Heart left ventricle (tissue), 13 donors: ENCODE measurements at regions not wholly inside any gene's neighbourhood (a gene's known extent, or its start where the extent isn't known, plus 50 kb on each side); places are given as distances from the start of the nearest gene placed in this dataset.

Experiments
- POLR2A ChIP-seq, 2 donors: fragments of 450-650 bp; IDR thresholded peaks; one replicate each; pipeline ENCODE4 v1.6.1; 2017; ENCODE audit warnings: antibody characterized with exemption in 2 of 2, mild to moderate bottlenecking in 2 of 2, moderate library complexity in 2 of 2
- TF ChIP-seq, protein P1 (sequence below), 12 donors: fragments of 200-600 bp; sonication (generic) in 4 of 12; IDR thresholded peaks; one replicate each; pipeline versions ENCODE4 v1.5.0 to v1.8.0; 2018 to 2022; ENCODE audit warnings: antibody characterized with exemption in 12 of 12, mild to moderate bottlenecking in 5 of 12
- donor health status: ischemic (EF 13 %, LVEDD 7.1; RV severe dilation, severe dysfunction).
- donor health status: DM: no; HTN: yes; CAD: no.
- donor health status: DM: no; HTN: no; CAD: no.
- donor health status: ischemic (EF 25% LVEDD 6.9; RV normal size, moderate dysfunction).
- donor health status: ischemic (EF 25% LVEDD 5.7; RV mildly dilated, moderate dysfunction).
- donor health status: ischemic (EF 35%, LVEDD 5.7; RV mildly dilated, moderate dysfunction).
- donor health status: nonischemic (EF 11% LVEDD 7.7; RV severe dilation, severe dysfunction).
- donor health status: DM: yes; HTN: yes; CAD: no.
- donor health status: PGD.
- donor health status: ischemic (EF 29% LVEDD 5.4; RV normal size, mild dysfunction).
- donor health status: nonischemic (EF 23%, LVEDD 6.1; RV moderate dilation, normal function).

- no peak for TF ChIP-seq POLR2A (IDR thresholded peaks at IDR 0.05)
- TF ChIP-seq, protein P1, sequence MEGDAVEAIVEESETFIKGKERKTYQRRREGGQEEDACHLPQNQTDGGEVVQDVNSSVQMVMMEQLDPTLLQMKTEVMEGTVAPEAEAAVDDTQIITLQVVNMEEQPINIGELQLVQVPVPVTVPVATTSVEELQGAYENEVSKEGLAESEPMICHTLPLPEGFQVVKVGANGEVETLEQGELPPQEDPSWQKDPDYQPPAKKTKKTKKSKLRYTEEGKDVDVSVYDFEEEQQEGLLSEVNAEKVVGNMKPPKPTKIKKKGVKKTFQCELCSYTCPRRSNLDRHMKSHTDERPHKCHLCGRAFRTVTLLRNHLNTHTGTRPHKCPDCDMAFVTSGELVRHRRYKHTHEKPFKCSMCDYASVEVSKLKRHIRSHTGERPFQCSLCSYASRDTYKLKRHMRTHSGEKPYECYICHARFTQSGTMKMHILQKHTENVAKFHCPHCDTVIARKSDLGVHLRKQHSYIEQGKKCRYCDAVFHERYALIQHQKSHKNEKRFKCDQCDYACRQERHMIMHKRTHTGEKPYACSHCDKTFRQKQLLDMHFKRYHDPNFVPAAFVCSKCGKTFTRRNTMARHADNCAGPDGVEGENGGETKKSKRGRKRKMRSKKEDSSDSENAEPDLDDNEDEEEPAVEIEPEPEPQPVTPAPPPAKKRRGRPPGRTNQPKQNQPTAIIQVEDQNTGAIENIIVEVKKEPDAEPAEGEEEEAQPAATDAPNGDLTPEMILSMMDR (IDR thresholded peaks at IDR 0.05) = no peak
Measured at GRCh38 chr4:135497563-135498152, 1296.1 kb upstream of the PABPC4L start.
